OCI-LY7 (cell line): ENCODE measurements at regions not wholly inside any gene's neighbourhood (a gene's known extent, or its start where the extent isn't known, plus 50 kb on each side); places are given as distances from the start of the nearest gene placed in this dataset.

Experiments
- BruUV-seq: library from RNA; stranded (reverse); fragments of 400-500 nt; replicated peaks from 2 replicates; lab custom pipeline; 2021; lab: Mats Ljungman, UMichigan
- CTCF ChIA-PET: fragments of 300-600 bp; sonication (Branson Sonifier 250); formaldehyde crosslinking; loops from one replicate; lab custom pipeline; 2022; ENCODE audit warnings: antibody characterized with exemption; ENCODE audit not compliant: unreplicated experiment; lab: Charles Lee
- POLR2A ChIA-PET: fragments of 300-600 bp; sonication (Branson Sonifier 250); formaldehyde crosslinking; loops from one replicate; lab custom pipeline; 2022; ENCODE audit warnings: antibody characterized with exemption; lab: Charles Lee
- DNase-seq: peaks from one replicate; pipeline ENCODE4 v3.0.0-alpha.2; 2015; ENCODE audit warnings: low spot score
- H2AFZ ChIP-seq: fragments of 200-600 bp; sonication (generic), shearing (Covaris generic); 2 replicates; pipeline ENCODE4 v1.6.1; 2014; ENCODE audit warnings: mild to moderate bottlenecking, antibody characterized with exemption, low read length, moderate library complexity
- H3K27ac ChIP-seq: fragments of 200-600 bp; sonication (generic); 2 replicates; pipeline ENCODE4 v1.5.1; 2014; ENCODE audit warnings: mixed run types, low read depth, mild to moderate bottlenecking, moderate library complexity, low read length, inconsistent platforms; ENCODE audit not compliant: poor library complexity, severe bottlenecking
- H3K36me3 ChIP-seq: fragments of 200-600 bp; sonication (generic); 2 replicates; pipeline ENCODE4 v1.6.1; 2014; ENCODE audit warnings: mild to moderate bottlenecking, antibody characterized with exemption, low read length, moderate library complexity, mixed read lengths; ENCODE audit not compliant: insufficient read depth
- H3K4me1 ChIP-seq: fragments of 200-600 bp; sonication (generic); 2 replicates; pipeline ENCODE4 v1.5.1; 2014; ENCODE audit warnings: mild to moderate bottlenecking, low read length; ENCODE audit not compliant: insufficient read depth, poor library complexity, severe bottlenecking
- H3K4me2 ChIP-seq: fragments of 200-600 bp; sonication (generic); 2 replicates; pipeline ENCODE4 v1.6.1; 2014; ENCODE audit warnings: mild to moderate bottlenecking, low read length
- H3K4me3 ChIP-seq: fragments of 200-600 bp; sonication (generic); 2 replicates; pipeline ENCODE4 v1.5.1; 2014; ENCODE audit warnings: mild to moderate bottlenecking, low read depth, low read length; ENCODE audit not compliant: poor library complexity, severe bottlenecking
- H3K79me2 ChIP-seq: fragments of 200-600 bp; sonication (generic); 2 replicates; pipeline ENCODE4 v1.6.1; 2016; ENCODE audit warnings: low read depth, mild to moderate bottlenecking, low read length, moderate library complexity, mixed read lengths; ENCODE audit not compliant: insufficient read depth
- H3K9me2 ChIP-seq: fragments of 200-600 bp; sonication (generic); 2 replicates; pipeline ENCODE4 v1.6.1; 2016; ENCODE audit warnings: mild to moderate bottlenecking, low read length, mixed read lengths; ENCODE audit not compliant: insufficient read depth
- H3K9me3 ChIP-seq: fragments of 200-600 bp; sonication (generic); 2 replicates; pipeline ENCODE4 v1.6.1; 2014; ENCODE audit warnings: mild to moderate bottlenecking, mixed run types, low read length, mixed read lengths
- H4K20me1 ChIP-seq: fragments of 200-600 bp; sonication (generic); 2 replicates; pipeline ENCODE4 v1.6.1; 2014; ENCODE audit warnings: mild to moderate bottlenecking, antibody characterized with exemption, low read length, moderate library complexity, mixed read lengths; ENCODE audit not compliant: insufficient read depth
- CTCF ChIP-seq: fragments of 200-600 bp; sonication (generic); conservative IDR thresholded peaks from 2 replicates; pipeline ENCODE4 v1.5.1; 2014; ENCODE audit warnings: mild to moderate bottlenecking, antibody characterized with exemption, low read length, moderate library complexity, mixed read lengths
- EZH2phosphoT487 ChIP-seq: fragments of 200-600 bp; sonication (generic); IDR thresholded peaks from 2 replicates; pipeline ENCODE4 v1.6.1; 2018; ENCODE audit warnings: low read depth, borderline replicate concordance, mild to moderate bottlenecking, mixed run types, antibody characterized with exemption, low read length, moderate library complexity, mixed read lengths
- intact Hi-C: fragments of 100-400 bp; cut with micrococcal nuclease; formaldehyde crosslinking; loops from one replicate; pipeline ENCODE4 v1.10.0; 2022; ENCODE audit not compliant: unreplicated experiment

- H2AFZ ChIP-seq = no peak overlapping the region
- no peaks in the 10 kb centered on the region for H3K9me3 ChIP-seq
- no peak overlapping the region for H3K4me2 ChIP-seq
- no peaks in the 10 kb centered on the region for H3K36me3 ChIP-seq
- BruUV-seq = no TSS peak
- POLR2A ChIA-PET = interaction anchor here (0.9 kb wide), 1 partner anchor 26 kb away, joined by 3 read pairs; no protein-coding TSS in a partner anchor
- no peak for DNase-seq
- H3K9me2 ChIP-seq = no peaks in the 10 kb centered on the region
- H3K4me3 ChIP-seq = no peak overlapping the region
- no peaks in the 10 kb centered on the region for H4K20me1 ChIP-seq
- no peaks in the 10 kb centered on the region for H3K79me2 ChIP-seq
- H3K27ac ChIP-seq = no peak overlapping the region
- TF ChIP-seq EZH2phosphoT487 (no peak), CTCF (no peak)
- CTCF ChIA-PET = no interaction called here
- intact Hi-C loops = no loop called here
- H3K4me1 ChIP-seq = no peaks in the 10 kb centered on the region
These were observed 220.9 kb upstream of the CDC14C start for GRCh38 chr7:48703466-48703865.

- Histone ChIP-seq H3K4me3 (no peak overlapping the region), H3K4me1 (no peaks in the 10 kb centered on the region), H3K4me2 (no peak overlapping the region), H3K79me2 (no peaks in the 10 kb centered on the region), H3K27ac (no peak overlapping the region), H3K9me3 (no peaks in the 10 kb centered on the region), H2AFZ (no peak overlapping the region), H4K20me1 (no peaks in the 10 kb centered on the region), H3K36me3 (no peaks in the 10 kb centered on the region), H3K9me2 (no peaks in the 10 kb centered on the region)
- ChIA-PET POLR2A (no interaction called here), CTCF (no interaction called here)
- BruUV-seq = no TSS peak
- intact Hi-C loops = no loop called here
- no peak for DNase-seq
- TF ChIP-seq CTCF (no peak), EZH2phosphoT487 (no peak)
These were observed 216.2 kb upstream of the CDC14C start for GRCh38 chr7:48708122-48708521.

- Histone ChIP-seq H3K9me3 (no peaks in the 10 kb centered on the region), H3K36me3 (no peaks in the 10 kb centered on the region), H3K79me2 (no peaks in the 10 kb centered on the region), H3K4me2 (no peak overlapping the region), H3K27ac (no peak overlapping the region), H2AFZ (no peak overlapping the region), H3K4me1 (no peaks in the 10 kb centered on the region), H3K9me2 (no peaks in the 10 kb centered on the region), H4K20me1 (no peaks in the 10 kb centered on the region), H3K4me3 (no peak overlapping the region)
- no peak for TF ChIP-seq EZH2phosphoT487
- 0 out of 2 replicates have a peak, but pooled peaks have one; percentile 14 for TF ChIP-seq CTCF
- CTCF ChIA-PET = no interaction called here
- intact Hi-C loops = no loop called here
- no TSS peak for BruUV-seq
- DNase-seq = no peak
- POLR2A ChIA-PET = no interaction called here
These were observed 215.7 kb upstream of the CDC14C start for GRCh38 chr7:48708635-48709034.
